SK-N-SH treated with all-trans-retinoic acid at 6 μM for 48 hours (cell line): ENCODE measurements at regions not wholly inside any gene's neighbourhood (a gene's known extent, or its start where the extent isn't known, plus 50 kb on each side); places are given as distances from the start of the nearest gene placed in this dataset.

Experiments used
- ATAC-seq: fragments of 200-7000 bp; cut with Tn5 transposase; 3 replicates; pipeline ENCODE4 v1.9.1; 2020; ENCODE audit warnings: mild to moderate bottlenecking, moderate library complexity
- ARNTL ChIP-seq: fragments of 450-650 bp; formaldehyde crosslinking; IDR thresholded peaks from 2 replicates; pipeline ENCODE4 v1.5.0; 2020; ENCODE audit warnings: low read depth, mild to moderate bottlenecking, moderate library complexity, borderline replicate concordance
- BACH2 ChIP-seq: fragments of 250-450 bp; sonication (Bioruptor Pico); IDR thresholded peaks from 2 replicates; pipeline ENCODE4 v1.9.0; 2021; ENCODE audit warnings: mild to moderate bottlenecking, borderline replicate concordance
- CREB5 ChIP-seq: fragments of 250-450 bp; sonication (Bioruptor Pico); IDR thresholded peaks from 2 replicates; pipeline ENCODE4 v1.5.1; 2020; ENCODE audit warnings: low read depth, mild to moderate bottlenecking, moderate library complexity
- CSDC2 ChIP-seq: fragments of 250-450 bp; sonication (Bioruptor Pico); IDR thresholded peaks from 2 replicates; pipeline ENCODE4 v1.5.0; 2020; ENCODE audit warnings: mild to moderate bottlenecking, moderate library complexity
- ESRRG ChIP-seq: fragments of 250-450 bp; sonication (Bioruptor Pico); IDR thresholded peaks from 2 replicates; pipeline ENCODE4 v1.6.1; 2021; ENCODE audit warnings: mild to moderate bottlenecking
- GLIS3 ChIP-seq: fragments of 250-450 bp; sonication (Bioruptor Pico); IDR thresholded peaks from 2 replicates; pipeline ENCODE4 v1.5.0; 2020; ENCODE audit warnings: mild to moderate bottlenecking, moderate library complexity
- ISL1 ChIP-seq: fragments of 250-450 bp; sonication (Bioruptor Pico); IDR thresholded peaks from 2 replicates; pipeline ENCODE4 v2.1.2; 2022; ENCODE audit warnings: mild to moderate bottlenecking, moderate library complexity
- OSR1 ChIP-seq: fragments of 250-450 bp; sonication (Bioruptor Pico); IDR thresholded peaks from 2 replicates; pipeline ENCODE4 v1.8.0; 2022; ENCODE audit warnings: moderate library complexity, mild to moderate bottlenecking, inconsistent platforms
- POU6F1 ChIP-seq: fragments of 250-450 bp; sonication (Bioruptor Pico); IDR thresholded peaks from 2 replicates; pipeline ENCODE4 v1.8.0; 2021; ENCODE audit warnings: low read depth, mild to moderate bottlenecking, moderate library complexity, borderline replicate concordance
- PPARA ChIP-seq: fragments of 250-450 bp; sonication (Bioruptor Pico); IDR thresholded peaks from 2 replicates; pipeline ENCODE4 v1.5.0; 2020; ENCODE audit warnings: mild to moderate bottlenecking, borderline replicate concordance
- RARB ChIP-seq: fragments of 250-450 bp; sonication (Bioruptor Pico); IDR thresholded peaks from 2 replicates; pipeline ENCODE4 v1.8.0; 2021; ENCODE audit warnings: mild to moderate bottlenecking, moderate library complexity
- TOX ChIP-seq: fragments of 250-450 bp; sonication (Bioruptor Pico); IDR thresholded peaks from 2 replicates; pipeline ENCODE4 v1.8.0; 2021; ENCODE audit warnings: mild to moderate bottlenecking, moderate library complexity, borderline replicate concordance
- TSHZ2 ChIP-seq: fragments of 250-450 bp; sonication (Bioruptor Pico); IDR thresholded peaks from 2 replicates; pipeline ENCODE4 v1.5.0; 2020; ENCODE audit warnings: mild to moderate bottlenecking, moderate library complexity
- ZC3H10 ChIP-seq: fragments of 250-450 bp; sonication (Bioruptor Pico); IDR thresholded peaks from 2 replicates; pipeline ENCODE4 v1.5.1; 2021; ENCODE audit warnings: mild to moderate bottlenecking, moderate library complexity
- ZFP3 ChIP-seq: fragments of 250-450 bp; sonication (Bioruptor Pico); IDR thresholded peaks from 2 replicates; pipeline ENCODE4 v1.5.0; 2020; ENCODE audit warnings: mild to moderate bottlenecking, moderate library complexity
- ZFP30 ChIP-seq: fragments of 450-650 bp; formaldehyde crosslinking; IDR thresholded peaks from 2 replicates; pipeline ENCODE4 v1.5.0; 2022; ENCODE audit warnings: mild to moderate bottlenecking, moderate library complexity
- ZNF70 ChIP-seq: fragments of 450-650 bp; formaldehyde crosslinking; IDR thresholded peaks from 2 replicates; pipeline ENCODE4 v1.5.0; 2020; ENCODE audit warnings: mild to moderate bottlenecking, moderate library complexity
- ZNF8 ChIP-seq: fragments of 450-650 bp; formaldehyde crosslinking; IDR thresholded peaks from 2 replicates; pipeline ENCODE4 v1.5.0; 2020; ENCODE audit warnings: mild to moderate bottlenecking, moderate library complexity
- TF ChIP-seq, protein P1 (sequence below): fragments of 250-450 bp; sonication (Bioruptor Pico); IDR thresholded peaks from 2 replicates; pipeline ENCODE4 v1.8.0; 2020; ENCODE audit warnings: mild to moderate bottlenecking, moderate library complexity, borderline replicate concordance

GRCh38 chr16:77570574-77570973 lies 135.7 kb upstream of the ADAMTS18 start:
- no peak for ATAC-seq
- no peak for TF ChIP-seq ZFP30 (CRISPR knock-in tag)
- TF ChIP-seq TSHZ2 (CRISPR knock-in tag): no peak

DNA sequence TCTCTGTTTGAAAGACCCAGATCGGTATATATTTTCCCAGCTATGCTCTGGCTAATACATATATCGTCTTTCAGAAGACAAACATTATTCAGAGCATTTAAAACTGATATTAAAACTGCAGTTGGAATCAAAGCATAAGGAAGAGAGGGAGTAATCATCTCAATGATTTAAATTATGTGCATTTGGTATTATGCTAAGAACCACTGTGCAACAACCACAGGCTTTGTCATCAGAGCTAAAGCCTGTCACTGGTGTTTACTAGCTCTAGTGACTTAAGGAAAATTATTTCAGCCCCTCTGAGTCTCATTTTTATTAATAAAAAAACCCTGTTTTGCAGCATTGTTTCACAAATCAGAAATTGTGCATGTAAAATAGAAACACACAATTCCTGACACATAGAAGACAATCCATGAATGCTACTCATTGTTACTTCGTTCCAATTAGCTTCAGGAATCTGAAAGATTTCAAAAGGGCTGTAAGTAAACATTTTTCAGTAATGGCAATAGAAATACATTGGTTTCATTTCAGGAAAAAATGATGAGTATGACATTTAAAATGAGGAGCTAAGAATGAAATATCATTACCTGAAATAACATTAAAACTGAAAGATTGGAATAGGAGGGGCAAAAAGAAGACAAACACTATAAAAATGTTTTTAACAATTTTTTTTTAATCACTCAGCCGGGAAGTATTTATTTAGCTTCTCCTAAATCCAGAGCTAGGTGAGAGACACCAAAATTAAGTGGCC lies 136.5 kb upstream of the ADAMTS18 start:
- no peak for ATAC-seq
- no peak for TF ChIP-seq ZNF8 (CRISPR knock-in tag)
- no peak for TF ChIP-seq PPARA (CRISPR knock-in tag)
- no peak for TF ChIP-seq BACH2 (CRISPR knock-in tag)
- no peak for TF ChIP-seq POU6F1 (CRISPR knock-in tag)
- no peak for TF ChIP-seq ZFP30 (CRISPR knock-in tag)
- TF ChIP-seq CREB5 (CRISPR knock-in tag): no peak
- TF ChIP-seq, protein P1, sequence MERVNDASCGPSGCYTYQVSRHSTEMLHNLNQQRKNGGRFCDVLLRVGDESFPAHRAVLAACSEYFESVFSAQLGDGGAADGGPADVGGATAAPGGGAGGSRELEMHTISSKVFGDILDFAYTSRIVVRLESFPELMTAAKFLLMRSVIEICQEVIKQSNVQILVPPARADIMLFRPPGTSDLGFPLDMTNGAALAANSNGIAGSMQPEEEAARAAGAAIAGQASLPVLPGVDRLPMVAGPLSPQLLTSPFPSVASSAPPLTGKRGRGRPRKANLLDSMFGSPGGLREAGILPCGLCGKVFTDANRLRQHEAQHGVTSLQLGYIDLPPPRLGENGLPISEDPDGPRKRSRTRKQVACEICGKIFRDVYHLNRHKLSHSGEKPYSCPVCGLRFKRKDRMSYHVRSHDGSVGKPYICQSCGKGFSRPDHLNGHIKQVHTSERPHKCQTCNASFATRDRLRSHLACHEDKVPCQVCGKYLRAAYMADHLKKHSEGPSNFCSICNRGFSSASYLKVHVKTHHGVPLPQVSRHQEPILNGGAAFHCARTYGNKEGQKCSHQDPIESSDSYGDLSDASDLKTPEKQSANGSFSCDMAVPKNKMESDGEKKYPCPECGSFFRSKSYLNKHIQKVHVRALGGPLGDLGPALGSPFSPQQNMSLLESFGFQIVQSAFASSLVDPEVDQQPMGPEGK (CRISPR knock-in tag): no peak
- no peak for TF ChIP-seq RARB
- no peak for TF ChIP-seq ZC3H10 (CRISPR knock-in tag)
- TF ChIP-seq ISL1 (CRISPR knock-in tag): no peak
- no peak for TF ChIP-seq OSR1 (CRISPR knock-in tag)
- TF ChIP-seq TOX (CRISPR knock-in tag): no peak
- no peak for TF ChIP-seq GLIS3 (CRISPR knock-in tag)
- no peak for TF ChIP-seq TSHZ2 (CRISPR knock-in tag)

GRCh38 chr16:77574867-77575624 lies 140.2 kb upstream of the ADAMTS18 start:
- no peak for ATAC-seq
- no peak for TF ChIP-seq ARNTL
- TF ChIP-seq BACH2 (CRISPR knock-in tag): no peak
- TF ChIP-seq ZFP3 (CRISPR knock-in tag): no peak
- no peak for TF ChIP-seq ZNF70
- TF ChIP-seq CSDC2: no peak
- no peak for TF ChIP-seq TOX (CRISPR knock-in tag)
- no peak for TF ChIP-seq POU6F1 (CRISPR knock-in tag)
- TF ChIP-seq ESRRG: no peak
- no peak for TF ChIP-seq TSHZ2 (CRISPR knock-in tag)
- no peak for TF ChIP-seq ZC3H10 (CRISPR knock-in tag)
